Fibroblast of lung (primary cell): ENCODE measurements at regions not wholly inside any gene's neighbourhood (a gene's known extent, or its start where the extent isn't known, plus 50 kb on each side); places are given as distances from the start of the nearest gene placed in this dataset.

Experiments used
- DNase-seq, 2 donors: peaks; one replicate each; pipeline versions ENCODE4 v3.0.0 to v3.0.0-alpha.2; 2010; ENCODE audit warnings: low read depth in 2 of 2
- H2AFZ ChIP-seq: 2 replicates; pipeline ENCODE4 v1.5.1; 2012; ENCODE audit warnings: low read length, control low read depth, inconsistent platforms
- H3K27ac ChIP-seq: 2 replicates; pipeline ENCODE4 v1.5.1; 2011; ENCODE audit warnings: low read length, control low read depth; ENCODE audit not compliant: insufficient read depth
- H3K27me3 ChIP-seq: 2 replicates; pipeline ENCODE4 v1.5.1; 2011; ENCODE audit warnings: mild to moderate bottlenecking, low read length; ENCODE audit not compliant: control insufficient read depth, insufficient read depth
- H3K36me3 ChIP-seq: 2 replicates; pipeline ENCODE4 v1.5.1; 2011; ENCODE audit warnings: low read length; ENCODE audit not compliant: control insufficient read depth, insufficient read depth
- H3K4me1 ChIP-seq: 2 replicates; pipeline ENCODE4 v1.5.1; 2011; ENCODE audit warnings: low read length; ENCODE audit not compliant: control insufficient read depth, insufficient read depth; ENCODE audit errors: extremely low read depth
- H3K4me2 ChIP-seq: 2 replicates; pipeline ENCODE4 v1.5.1; 2011; ENCODE audit warnings: low read length, control low read depth; ENCODE audit not compliant: insufficient read depth; ENCODE audit errors: extremely low read depth
- H3K4me3 ChIP-seq, 4 experiments: fragments of 200-600 bp in 1 of 4; sonication (generic) in 1 of 4; replicated peaks in 1 of 4; 2 replicates each; pipeline ENCODE4 v1.5.1; 2011 to 2016; ENCODE audit warnings: low read length in 4 of 4, low read depth in 3 of 4, mild to moderate bottlenecking in 3 of 4, control low read depth in 2 of 4, inconsistent platforms in 1 of 4, mixed read lengths in 1 of 4; ENCODE audit not compliant: insufficient read depth in 1 of 4; ENCODE audit errors: control extremely low read depth in 1 of 4
- H3K79me2 ChIP-seq: 2 replicates; pipeline ENCODE4 v1.5.1; 2012; ENCODE audit warnings: mild to moderate bottlenecking, low read length, inconsistent platforms; ENCODE audit not compliant: control insufficient read depth, insufficient read depth
- H3K9ac ChIP-seq: 2 replicates; pipeline ENCODE4 v1.5.1; 2011; ENCODE audit warnings: mild to moderate bottlenecking, low read length, control low read depth; ENCODE audit not compliant: insufficient read depth
- H3K9me3 ChIP-seq: 2 replicates; pipeline ENCODE4 v1.5.1; 2012; ENCODE audit warnings: low read depth, low read length; ENCODE audit not compliant: control insufficient read depth, insufficient read depth
- H4K20me1 ChIP-seq: 2 replicates; pipeline ENCODE4 v1.5.1; 2011; ENCODE audit warnings: low read length; ENCODE audit not compliant: control insufficient read depth, insufficient read depth; ENCODE audit errors: extremely low read depth
- CTCF ChIP-seq, 2 donors: IDR thresholded peaks in 1 of 2; conservative IDR thresholded peaks in 1 of 2; 1 replicate in 1 of 2; 2 replicates in 1 of 2; pipeline ENCODE4 v1.5.1; 2011 to 2012; ENCODE audit warnings: low read length in 2 of 2, control low read depth in 1 of 2, inconsistent platforms in 1 of 2, low read depth in 1 of 2, mild to moderate bottlenecking in 1 of 2
- EZH2 ChIP-seq: IDR thresholded peaks from 2 replicates; pipeline ENCODE4 v1.5.1; 2012; ENCODE audit warnings: low read length, control low read depth, mild to moderate bottlenecking; ENCODE audit errors: missing control alignments

GRCh38 chr1:234705615-234706014, 95.6 kb upstream of the IRF2BP2 start:
- no peak overlapping the region for H3K4me3 ChIP-seq
- no peaks in the 10 kb centered on the region for H3K9me3 ChIP-seq
- H3K27me3 ChIP-seq: no peaks in the 10 kb centered on the region
- H3K79me2 ChIP-seq: no peaks in the 10 kb centered on the region
- TF ChIP-seq EZH2 (no peak), CTCF (conservative IDR thresholded peaks at IDR 0.05 in 1 of 2, IDR thresholded peaks at IDR 0.05 in 1 of 2; ENCODE audit: low read depth in 1 of 2, low read length in 2 of 2) (no peak)
- no peak overlapping the region for H3K9ac ChIP-seq
- no peak for DNase-seq
- no peak overlapping the region for H3K4me2 ChIP-seq
- no peaks in the 10 kb centered on the region for H3K36me3 ChIP-seq
- H3K27ac ChIP-seq: no peak overlapping the region
- peaks cover 4% of the 10 kb centered on the region for H3K4me1 ChIP-seq
- no peaks in the 10 kb centered on the region for H4K20me1 ChIP-seq
- H2AFZ ChIP-seq: no peak overlapping the region

- Histone ChIP-seq H2AFZ (no peak overlapping the region), H3K79me2 (no peaks in the 10 kb centered on the region), H3K9ac (no peak overlapping the region), H3K9me3 (no peaks in the 10 kb centered on the region), H4K20me1 (no peaks in the 10 kb centered on the region), H3K4me1 (peaks cover 12% of the 10 kb centered on the region), H3K4me3 (no peak overlapping the region), H3K36me3 (no peaks in the 10 kb centered on the region), H3K27me3 (no peaks in the 10 kb centered on the region), H3K4me2 (no peak overlapping the region), H3K27ac (no peak overlapping the region)
- TF ChIP-seq CTCF (conservative IDR thresholded peaks at IDR 0.05 in 1 of 2, IDR thresholded peaks at IDR 0.05 in 1 of 2; ENCODE audit: low read depth in 1 of 2, low read length in 2 of 2) (no peak), EZH2 (no peak)
- no peak for DNase-seq
Measured at GRCh38 chr1:234704106-234704887, 94.3 kb upstream of the IRF2BP2 start.

GRCh38 chr1:234702342-234703000, 92.5 kb upstream of the IRF2BP2 start:
- Histone ChIP-seq H3K4me3 (no peak overlapping the region), H3K36me3 (no peaks in the 10 kb centered on the region), H3K9ac (no peak overlapping the region), H3K4me2 (no peak overlapping the region), H3K9me3 (no peaks in the 10 kb centered on the region), H3K79me2 (no peaks in the 10 kb centered on the region), H2AFZ (no peak overlapping the region), H3K27ac (no peak overlapping the region), H3K4me1 (peaks cover 12% of the 10 kb centered on the region), H3K27me3 (no peaks in the 10 kb centered on the region), H4K20me1 (no peaks in the 10 kb centered on the region)
- DNase-seq: no peak
- TF ChIP-seq EZH2 (no peak), CTCF (conservative IDR thresholded peaks at IDR 0.05 in 1 of 2, IDR thresholded peaks at IDR 0.05 in 1 of 2; ENCODE audit: low read depth in 1 of 2, low read length in 2 of 2) (no peak)
